Epithelial cell of prostate (primary cell): ENCODE measurements at regions not wholly inside any gene's neighbourhood (a gene's known extent, or its start where the extent isn't known, plus 50 kb on each side); places are given as distances from the start of the nearest gene placed in this dataset.
A peak's percentile ranks its signal among the peaks of the same experiment; 100 is the strongest.
"Not testable (repeated sequence)": the region's sequence is repeated elsewhere in the genome, so short reads cannot be mapped to it uniquely, and the experiment has no call there.

Experiments
- DNase-seq: peaks from one replicate; pipeline ENCODE4 v3.0.0-alpha.2; 2011; ENCODE audit warnings: low read depth, low spot score
- H3K27ac ChIP-seq: fragments of 450-650 bp; 2 replicates; pipeline ENCODE4 v1.5.1; 2017; ENCODE audit warnings: mild to moderate bottlenecking

DNA sequence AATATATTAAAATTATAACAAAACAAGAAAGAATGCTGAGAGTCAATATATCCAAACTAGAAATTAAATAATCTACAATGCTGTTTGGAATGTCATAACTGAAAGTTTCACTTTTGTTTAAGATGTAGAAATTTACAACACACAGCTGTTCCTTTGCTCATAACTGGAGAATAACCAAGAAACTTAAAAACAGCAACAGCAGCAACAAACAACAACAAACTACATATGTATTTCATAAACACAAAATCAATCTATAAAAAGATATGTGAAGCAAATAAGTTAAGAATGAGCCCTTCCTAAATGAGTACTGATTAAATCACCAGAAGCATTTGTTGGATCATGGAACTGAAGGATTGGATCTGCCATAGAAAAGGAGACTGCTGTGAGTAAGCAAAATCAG is 456.5 kb upstream of the ZNF804A start:
- DNase-seq: no peak
- H3K27ac ChIP-seq: no peak overlapping the region

DNA sequence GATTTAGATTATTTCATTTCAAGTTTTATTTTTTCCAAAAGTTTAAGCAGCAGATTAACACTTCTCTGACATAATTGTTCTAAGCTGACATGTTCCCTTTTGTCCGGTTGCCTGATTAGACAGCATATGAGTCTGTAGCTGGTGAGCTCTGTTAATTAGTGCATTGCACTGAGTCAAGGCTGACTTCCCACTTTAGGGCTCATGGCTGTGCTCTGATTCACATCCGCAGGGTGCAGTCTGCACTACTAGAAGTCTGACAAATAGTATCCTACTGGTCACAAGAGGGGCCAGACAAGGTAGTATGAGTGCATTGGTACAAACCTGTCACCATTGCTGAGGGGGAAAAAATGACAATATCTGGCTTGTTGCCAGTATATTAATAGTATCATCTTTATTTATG is 443.9 kb upstream of the ZNF804A start:
- no peak overlapping the region for H3K27ac ChIP-seq
- DNase-seq: peak; percentile 10

DNA sequence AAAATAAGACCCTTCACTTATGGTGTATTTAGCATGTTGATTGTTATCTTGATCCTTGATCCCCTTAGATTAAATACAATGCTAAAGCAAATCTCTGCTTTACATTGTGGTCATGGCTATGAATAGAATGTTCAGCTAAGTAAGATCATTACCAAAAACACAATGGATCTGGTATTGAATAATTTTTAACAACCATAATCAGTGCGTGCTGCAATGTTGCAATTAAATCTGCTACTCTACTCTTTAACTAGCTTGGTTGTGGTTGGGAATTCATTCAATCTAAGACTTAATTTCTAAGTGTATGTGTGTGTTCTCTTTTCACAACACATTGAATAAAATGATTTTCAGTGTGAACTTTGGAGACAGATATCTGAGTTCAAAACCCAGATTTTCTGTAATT is 442.5 kb upstream of the ZNF804A start:
- H3K27ac ChIP-seq: no peak overlapping the region

DNA sequence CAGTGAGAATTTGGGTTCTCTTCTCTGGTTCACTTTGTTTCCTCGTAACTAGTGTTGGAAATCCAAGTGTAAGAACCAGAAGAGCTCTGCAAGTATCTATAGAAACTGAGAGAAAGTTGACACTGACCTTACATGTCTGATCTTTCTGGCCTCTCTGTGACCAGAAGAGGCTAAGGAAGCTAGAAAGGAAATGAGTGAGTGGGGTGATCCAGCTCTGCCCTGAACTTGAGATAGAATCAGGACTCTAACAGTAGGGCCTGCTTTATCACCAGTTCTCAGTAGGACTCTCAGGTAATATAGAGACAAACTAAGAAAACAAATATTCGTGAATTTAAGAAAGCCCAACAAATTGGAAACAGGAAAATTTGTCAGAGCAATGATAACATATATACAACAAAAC is 441.2 kb upstream of the ZNF804A start:
- no peak overlapping the region for H3K27ac ChIP-seq

More for the DNA sequence above, 442.5 kb upstream of the ZNF804A start:
- no peak for DNase-seq

GRCh38 chr2:184162426-184162825 is 435.9 kb upstream of the ZNF804A start:
- DNase-seq: no peak

More for the DNA sequence above, 441.2 kb upstream of the ZNF804A start:
- no peak for DNase-seq

GRCh38 chr2:184168823-184169222 is 429.5 kb upstream of the ZNF804A start:
- DNase-seq: not testable (repeated sequence)

More at GRCh38 chr2:184162426-184162825, 435.9 kb upstream of the ZNF804A start:
- no peak overlapping the region for H3K27ac ChIP-seq

DNA sequence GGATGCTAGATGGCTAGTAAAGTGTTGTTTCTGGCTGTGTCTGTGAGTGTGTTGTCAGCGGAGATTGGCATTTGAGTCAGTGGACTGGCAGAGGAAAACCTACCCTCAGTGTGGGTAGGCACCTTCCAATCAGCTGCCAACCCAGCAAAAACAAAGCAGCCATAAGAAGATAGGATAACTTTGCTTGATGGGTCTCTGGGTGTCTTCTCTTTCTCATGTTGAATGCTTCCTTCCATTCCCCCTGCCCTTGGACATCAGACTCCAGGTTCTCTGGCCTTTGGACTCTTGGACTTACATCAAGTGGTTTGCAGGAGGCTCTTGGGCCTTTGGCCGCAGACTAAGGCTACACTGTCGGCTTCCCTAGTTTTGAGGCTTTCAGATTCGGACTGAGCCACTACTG is 429.0 kb upstream of the ZNF804A start:
- H3K27ac ChIP-seq: no peak overlapping the region

More at GRCh38 chr2:184168823-184169222, 429.5 kb upstream of the ZNF804A start:
- H3K27ac ChIP-seq: not testable (repeated sequence)

DNA sequence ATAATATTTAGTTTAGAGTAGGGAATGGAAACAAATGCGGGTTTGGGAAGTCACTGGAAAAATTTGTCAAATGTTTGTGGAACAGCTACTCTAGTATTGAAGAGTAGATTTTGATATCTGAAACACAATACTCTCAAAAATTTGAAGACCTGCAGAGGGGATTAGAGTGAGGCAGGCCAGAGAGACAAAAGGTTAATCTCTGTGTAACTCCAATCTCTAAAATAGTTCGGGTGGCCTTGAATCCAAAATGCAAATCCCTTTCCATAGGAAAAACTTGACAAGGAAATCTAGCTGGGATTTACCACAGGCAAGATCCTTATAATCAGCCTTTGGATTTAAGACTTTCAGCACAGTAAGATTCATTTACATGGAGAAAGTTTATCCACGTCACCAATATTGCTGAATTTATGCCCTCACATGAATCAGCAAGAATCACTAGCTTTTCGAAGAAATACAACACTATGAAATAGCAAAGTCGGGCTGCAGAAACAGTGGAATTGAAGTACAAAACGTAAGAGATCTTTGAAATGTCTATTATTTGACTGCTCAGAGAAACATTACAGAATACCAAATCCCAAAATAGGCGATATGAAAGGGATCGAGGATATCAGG is 423.7 kb upstream of the ZNF804A start:
- no peak overlapping the region for H3K27ac ChIP-seq

More for the DNA sequence above, 429.0 kb upstream of the ZNF804A start:
- DNase-seq: no peak

DNA sequence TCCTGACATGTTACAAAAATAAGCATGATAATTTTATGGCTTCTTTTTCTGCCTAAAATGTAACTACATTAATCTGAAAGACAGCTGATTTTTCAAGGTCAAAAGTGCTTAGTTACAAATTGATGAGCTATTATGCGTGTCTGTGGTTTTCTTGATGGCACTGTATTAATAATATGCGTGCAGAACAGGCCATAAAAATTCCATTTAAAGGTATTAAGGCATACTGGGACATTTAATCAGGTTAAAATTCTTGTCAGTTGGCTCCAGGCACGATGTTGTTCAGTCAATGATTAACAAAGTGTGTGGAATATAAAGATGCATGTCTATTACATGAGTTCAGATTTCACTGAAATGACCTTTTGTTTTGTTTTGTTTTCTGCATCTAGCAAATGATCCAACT is 420.1 kb upstream of the ZNF804A start:
- DNase-seq: no peak
- H3K27ac ChIP-seq: no peak overlapping the region

More for the DNA sequence above, 423.7 kb upstream of the ZNF804A start:
- DNase-seq: no peak

- no peak for DNase-seq
- H3K27ac ChIP-seq: no peak overlapping the region
These were observed 411.9 kb upstream of the ZNF804A start for GRCh38 chr2:184186436-184186835.

GRCh38 chr2:184187421-184187971 is 410.8 kb upstream of the ZNF804A start:
- DNase-seq: no peak
- H3K27ac ChIP-seq: no peak overlapping the region

DNA sequence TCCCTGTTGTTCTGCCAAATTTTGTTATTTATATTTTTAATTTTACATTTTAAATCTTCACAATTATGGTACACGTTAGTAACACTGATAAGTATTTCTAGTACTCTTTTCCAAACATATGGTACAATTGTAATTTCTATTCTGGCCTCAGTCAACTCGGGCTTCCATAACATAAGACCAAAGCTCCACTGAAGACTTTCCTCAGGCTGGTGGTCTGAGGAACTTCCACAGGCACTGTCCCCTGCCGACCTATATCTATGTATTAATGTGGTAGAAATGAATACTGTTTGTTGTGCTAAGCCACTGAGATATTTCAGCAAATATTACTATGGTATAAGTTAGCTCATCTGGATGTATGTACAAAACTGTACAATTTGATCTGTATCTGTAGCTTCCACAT is 407.6 kb upstream of the ZNF804A start:
- no peak for DNase-seq
- H3K27ac ChIP-seq: no peak overlapping the region

GRCh38 chr2:184192649-184193048 is 405.7 kb upstream of the ZNF804A start:
- no peak overlapping the region for H3K27ac ChIP-seq
- DNase-seq: no peak

- DNase-seq: no peak
- no peak overlapping the region for H3K27ac ChIP-seq
These were observed 400.9 kb upstream of the ZNF804A start for GRCh38 chr2:184197413-184197812.

GRCh38 chr2:184198791-184199190 is 399.5 kb upstream of the ZNF804A start:
- DNase-seq, H3K27ac ChIP-seq: not testable (repeated sequence)

GRCh38 chr2:184199274-184199673 is 399.1 kb upstream of the ZNF804A start:
- DNase-seq: no peak
- H3K27ac ChIP-seq: no peak overlapping the region

- no peak overlapping the region for H3K27ac ChIP-seq
- no peak for DNase-seq
These were observed 397.1 kb upstream of the ZNF804A start for GRCh38 chr2:184201246-184201645.

DNA sequence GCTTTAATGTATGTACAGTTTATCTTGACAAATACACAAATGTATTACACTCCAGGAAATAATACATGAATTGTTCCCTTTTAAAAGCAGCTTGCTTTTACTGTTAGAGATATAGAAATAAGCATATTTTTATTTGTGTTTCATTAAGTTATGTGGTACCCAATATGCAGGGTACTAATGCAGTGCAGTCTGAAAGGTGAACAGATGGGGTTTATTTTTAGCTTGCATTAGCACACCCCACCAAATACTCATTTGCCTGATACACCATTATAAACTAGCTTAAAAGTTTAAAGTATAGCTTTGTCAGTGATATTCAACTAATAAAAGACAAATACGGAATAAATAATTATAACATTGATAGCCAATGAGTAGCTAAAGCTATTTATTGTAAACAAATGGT is 394.7 kb upstream of the ZNF804A start:
- DNase-seq: no peak

GRCh38 chr2:184205048-184205596 is 393.2 kb upstream of the ZNF804A start:
- H3K27ac ChIP-seq: no peak overlapping the region
- no peak for DNase-seq

More for the DNA sequence above, 394.7 kb upstream of the ZNF804A start:
- no peak overlapping the region for H3K27ac ChIP-seq

- H3K27ac ChIP-seq: no peak overlapping the region
- DNase-seq: no peak
These were observed 392.3 kb upstream of the ZNF804A start for GRCh38 chr2:184206045-184206444.

GRCh38 chr2:184210329-184210728 is 388.0 kb upstream of the ZNF804A start:
- no peak overlapping the region for H3K27ac ChIP-seq
- no peak for DNase-seq

GRCh38 chr2:184215745-184216144 is 382.6 kb upstream of the ZNF804A start:
- DNase-seq: no peak
- H3K27ac ChIP-seq: no peak overlapping the region
